ENCODE measurements at regions not wholly inside any gene's neighbourhood (a gene's known extent, or its start where the extent isn't known, plus 50 kb on each side); places are given as distances from the start of the nearest gene placed in this dataset.

DNA sequence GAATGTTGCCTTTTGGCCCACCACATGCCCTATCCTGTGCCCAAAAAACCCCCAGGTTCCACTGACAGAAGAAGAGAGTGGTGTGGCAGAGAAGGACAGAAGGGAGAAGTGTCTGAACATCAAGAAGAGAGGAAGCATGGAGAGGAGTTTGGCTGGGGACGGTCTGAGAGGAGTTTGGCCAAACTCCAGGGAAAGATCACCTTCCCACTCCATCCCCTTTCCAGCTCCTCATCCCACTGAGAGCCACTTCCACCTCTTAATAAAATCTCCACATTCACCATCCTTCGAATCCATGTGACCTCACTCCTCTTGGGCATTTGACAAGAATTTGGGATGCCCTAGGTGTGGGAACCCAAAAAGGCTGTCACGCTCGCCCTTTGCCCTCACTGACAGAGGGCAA is 311.6 kb upstream of the GRM7 start:
- no peaks in the 10 kb centered on the region for H3K27me3 Mint-ChIP-seq
- no peaks in the 10 kb centered on the region for H3K36me3 Mint-ChIP-seq (ENCODE audit: low read depth)
- ChIA-PET CTCF (no interaction called here), POLR2A (no interaction called here)
- no peaks in the 10 kb centered on the region for H3K4me1 Mint-ChIP-seq
- H3K9me3 Mint-ChIP-seq, result peaks cover 12% of the 10 kb centered on the region
- no peak overlapping the region for H3K4me3 Mint-ChIP-seq
- H3K27ac Mint-ChIP-seq, result no peak overlapping the region
- DNase-seq, result no peak

DNA sequence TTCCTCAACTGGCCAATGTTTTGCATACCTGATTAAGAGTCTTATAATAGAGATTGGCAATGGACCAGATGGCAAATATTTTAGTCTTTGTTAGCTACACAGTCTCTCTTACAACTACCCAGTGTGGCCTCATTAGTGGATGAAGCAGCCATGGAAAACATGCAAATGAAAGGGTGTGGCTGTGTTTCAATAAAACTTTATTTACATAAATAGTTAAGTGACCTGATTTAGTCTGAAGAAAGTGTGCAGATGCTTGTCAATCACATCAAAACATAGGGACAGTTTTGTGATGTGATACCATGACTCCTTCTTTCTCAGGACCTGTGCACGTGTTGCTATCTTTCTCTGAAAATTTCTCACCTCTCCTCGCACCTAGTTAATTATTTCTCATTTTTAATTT is 309.8 kb upstream of the GRM7 start:
- peaks cover 12% of the 10 kb centered on the region for H3K9me3 Mint-ChIP-seq
- ChIA-PET POLR2A (no interaction called here), CTCF (no interaction called here)
- H3K36me3 Mint-ChIP-seq (ENCODE audit: low read depth), result no peaks in the 10 kb centered on the region
- no peak overlapping the region for H3K27ac Mint-ChIP-seq
- no peak for DNase-seq
- H3K27me3 Mint-ChIP-seq, result no peaks in the 10 kb centered on the region
- H3K4me3 Mint-ChIP-seq, result no peak overlapping the region
- no peaks in the 10 kb centered on the region for H3K4me1 Mint-ChIP-seq

DNA sequence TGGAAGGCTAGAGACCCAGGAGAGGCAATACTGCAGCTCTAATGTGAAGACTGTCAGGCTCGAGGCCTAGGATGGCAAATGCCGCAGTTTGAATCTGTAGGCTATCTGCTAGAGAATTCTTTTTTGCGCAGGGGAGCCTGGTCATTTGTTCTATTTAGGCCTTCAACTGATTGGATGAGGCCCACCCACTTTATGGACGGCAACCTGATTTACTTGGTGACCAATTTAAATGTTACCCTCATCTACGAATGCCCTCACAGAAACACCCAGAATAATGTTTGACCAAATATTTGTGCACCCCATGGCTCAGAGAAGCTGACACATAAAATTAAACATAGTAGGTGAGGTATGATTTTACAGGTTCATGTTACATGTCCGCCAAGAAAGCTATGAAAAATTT is 300.7 kb upstream of the GRM7 start:
- H3K36me3 Mint-ChIP-seq (ENCODE audit: low read depth), result no peaks in the 10 kb centered on the region
- H3K4me3 Mint-ChIP-seq, result no peak overlapping the region
- DNase-seq, result no peak
- H3K4me1 Mint-ChIP-seq, result no peaks in the 10 kb centered on the region
- ChIA-PET POLR2A (no interaction called here), CTCF (no interaction called here)
- H3K27ac Mint-ChIP-seq, result no peak overlapping the region
- no peaks in the 10 kb centered on the region for H3K27me3 Mint-ChIP-seq
- H3K9me3 Mint-ChIP-seq, result peaks cover 7% of the 10 kb centered on the region

DNA sequence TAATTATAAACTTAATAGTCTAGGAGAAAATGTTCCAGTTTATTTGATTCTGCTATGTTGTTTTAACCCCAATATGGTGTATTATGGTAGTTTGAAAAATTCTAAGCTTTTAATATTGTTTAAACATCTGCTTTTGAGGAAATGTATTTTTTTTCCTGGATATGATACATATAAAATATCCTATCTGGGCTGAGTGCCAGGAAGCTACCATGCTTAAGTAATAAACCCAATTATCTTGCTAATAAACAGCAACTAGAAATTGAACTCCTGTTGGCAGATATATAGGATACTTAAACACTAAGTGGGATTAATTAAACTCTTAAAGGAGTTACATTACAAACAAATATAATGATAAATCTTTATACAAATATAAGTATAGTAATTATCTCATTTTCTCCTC is 293.7 kb upstream of the GRM7 start:
- no peaks in the 10 kb centered on the region for H3K4me1 Mint-ChIP-seq
- ChIA-PET POLR2A (no interaction called here), CTCF (interaction anchor here (0.7 kb wide), 1 partner anchor 442 kb away, joined by 3 read pairs; no protein-coding TSS in a partner anchor)
- no peaks in the 10 kb centered on the region for H3K27me3 Mint-ChIP-seq
- no peak overlapping the region for H3K27ac Mint-ChIP-seq
- no peak for DNase-seq
- H3K36me3 Mint-ChIP-seq (ENCODE audit: low read depth), result no peaks in the 10 kb centered on the region
- H3K4me3 Mint-ChIP-seq, result no peak overlapping the region
- H3K9me3 Mint-ChIP-seq, result peaks cover 17% of the 10 kb centered on the region

DNA sequence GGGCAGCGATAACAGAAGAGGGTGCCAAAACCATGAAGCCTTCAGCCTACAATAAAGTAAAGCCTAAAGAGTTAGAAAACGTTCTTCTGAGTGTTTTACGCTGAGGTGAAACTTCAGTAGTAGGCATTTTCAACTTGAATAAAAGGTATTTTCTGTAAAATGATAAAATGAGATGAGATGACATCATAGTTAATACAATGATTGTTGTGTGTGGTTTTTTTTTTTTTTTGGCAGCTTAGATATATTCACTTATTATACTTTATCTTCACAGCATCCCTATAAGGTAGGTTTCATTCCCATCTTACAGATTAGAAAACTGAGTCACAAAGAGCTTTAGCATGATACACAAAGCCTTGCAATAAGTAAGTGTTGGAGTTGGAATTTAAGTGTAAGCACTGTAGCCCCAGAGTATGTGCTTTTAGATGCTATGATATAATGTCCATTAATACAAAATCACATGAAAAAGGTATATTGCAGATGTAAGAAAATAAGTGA is 291.9 kb upstream of the GRM7 start:
- Mint-ChIP-seq H3K4me1 (no peaks in the 10 kb centered on the region), H3K9me3 (peaks cover 17% of the 10 kb centered on the region), H3K27me3 (no peaks in the 10 kb centered on the region), H3K36me3 (ENCODE audit: low read depth) (no peaks in the 10 kb centered on the region), H3K27ac (no peak overlapping the region), H3K4me3 (no peak overlapping the region)
- ChIA-PET POLR2A (no interaction called here), CTCF (no interaction called here)
- DNase-seq, result no peak

DNA sequence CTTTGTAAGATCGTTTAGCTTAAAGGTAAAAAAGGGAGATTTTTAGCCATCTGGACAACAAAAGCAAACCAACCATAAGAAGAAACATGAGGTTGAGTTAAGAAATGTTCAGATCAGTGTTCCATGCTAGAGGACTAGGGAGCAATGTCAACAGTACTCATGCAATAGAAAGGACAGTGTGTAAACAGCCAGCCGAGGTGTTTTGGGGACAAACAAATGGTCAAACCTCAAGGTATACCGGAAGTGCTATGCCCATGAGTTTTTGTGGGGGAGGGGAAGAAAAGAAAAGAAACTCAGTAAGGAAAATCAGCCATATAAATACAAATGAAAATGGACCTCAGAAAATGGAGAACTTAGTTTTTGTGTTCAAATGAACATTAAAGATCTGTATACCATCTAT is 289.5 kb upstream of the GRM7 start:
- no peak for DNase-seq
- POLR2A ChIA-PET, result no interaction called here
- no peaks in the 10 kb centered on the region for H3K36me3 Mint-ChIP-seq (ENCODE audit: low read depth)
- CTCF ChIA-PET, result no interaction called here
- peaks cover 12% of the 10 kb centered on the region for H3K9me3 Mint-ChIP-seq
- H3K4me3 Mint-ChIP-seq, result no peak overlapping the region
- no peak overlapping the region for H3K27ac Mint-ChIP-seq
- H3K4me1 Mint-ChIP-seq, result no peaks in the 10 kb centered on the region
- H3K27me3 Mint-ChIP-seq, result no peaks in the 10 kb centered on the region

DNA sequence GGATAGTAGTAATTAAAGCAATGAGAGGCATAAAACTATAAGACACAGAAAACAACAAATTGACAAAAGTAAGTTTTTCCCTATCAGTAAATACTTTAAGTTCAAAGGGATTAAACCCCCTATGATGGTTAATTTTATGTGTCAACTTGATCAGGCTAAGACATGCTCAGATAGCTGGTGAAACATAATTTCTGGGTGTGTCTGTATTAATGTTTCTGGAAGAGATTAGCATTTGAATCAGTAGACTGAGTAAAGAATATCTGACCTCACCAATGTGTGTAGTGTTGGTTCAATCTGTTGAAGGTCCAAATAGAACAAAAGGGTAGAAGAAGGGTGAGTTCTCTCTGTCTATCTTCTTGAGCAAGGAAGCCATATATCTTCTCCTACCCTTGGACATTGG is 283.3 kb upstream of the GRM7 start:
- Mint-ChIP-seq H3K4me3 (no peak overlapping the region), H3K9me3 (peaks cover 2% of the 10 kb centered on the region), H3K36me3 (ENCODE audit: low read depth) (no peaks in the 10 kb centered on the region), H3K4me1 (no peaks in the 10 kb centered on the region), H3K27me3 (no peaks in the 10 kb centered on the region), H3K27ac (no peak overlapping the region)
- no peak for DNase-seq
- ChIA-PET POLR2A (no interaction called here), CTCF (no interaction called here)

DNA sequence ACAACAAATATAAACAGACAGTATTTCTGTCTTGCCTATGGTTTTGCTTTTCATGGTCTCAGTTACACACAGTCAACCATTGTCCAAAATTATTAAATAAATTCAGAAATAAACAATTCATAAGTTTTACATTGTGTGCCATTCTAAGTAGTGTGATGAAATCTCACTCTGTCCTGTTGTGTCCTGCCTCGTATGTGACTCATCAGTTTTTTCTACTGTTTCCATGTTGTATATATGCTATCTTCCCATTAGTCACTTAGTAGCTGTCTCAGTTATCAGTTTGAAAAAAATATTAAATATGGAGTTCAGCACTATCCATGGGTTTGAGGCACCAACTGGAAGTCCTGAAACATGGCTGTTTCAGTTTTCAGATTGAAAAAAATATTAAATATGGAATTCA is 282.4 kb upstream of the GRM7 start:
- no peaks in the 10 kb centered on the region for H3K27me3 Mint-ChIP-seq
- CTCF ChIA-PET, result no interaction called here
- POLR2A ChIA-PET, result no interaction called here
- no peak overlapping the region for H3K27ac Mint-ChIP-seq
- H3K4me3 Mint-ChIP-seq, result no peak overlapping the region
- no peak for DNase-seq
- peaks cover 2% of the 10 kb centered on the region for H3K9me3 Mint-ChIP-seq
- H3K4me1 Mint-ChIP-seq, result no peaks in the 10 kb centered on the region
- H3K36me3 Mint-ChIP-seq (ENCODE audit: low read depth), result no peaks in the 10 kb centered on the region

DNA sequence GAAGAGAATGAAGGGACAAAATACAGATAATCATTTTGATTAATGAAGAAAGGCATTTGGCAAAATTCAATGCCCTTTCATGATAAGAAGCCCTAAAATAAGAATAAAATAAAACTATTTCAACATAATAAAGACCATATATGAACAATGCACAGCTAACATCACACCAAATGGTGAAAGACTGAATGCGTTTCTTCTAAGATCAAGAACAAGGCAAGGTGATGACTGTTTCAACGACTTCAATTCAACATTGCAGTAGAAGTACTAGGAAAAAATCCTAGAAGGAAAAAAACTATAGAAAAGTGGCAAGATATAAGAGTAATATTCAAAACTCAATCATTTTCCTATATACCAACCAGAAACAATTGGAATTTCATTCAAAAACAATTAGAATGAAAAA is 280.1 kb upstream of the GRM7 start:
- H3K27me3 Mint-ChIP-seq, result no peaks in the 10 kb centered on the region
- H3K9me3 Mint-ChIP-seq, result peaks cover 2% of the 10 kb centered on the region
- no peaks in the 10 kb centered on the region for H3K36me3 Mint-ChIP-seq (ENCODE audit: low read depth)
- ChIA-PET POLR2A (no interaction called here), CTCF (no interaction called here)
- no peak overlapping the region for H3K27ac Mint-ChIP-seq
- no peaks in the 10 kb centered on the region for H3K4me1 Mint-ChIP-seq
- DNase-seq, result no peak
- no peak overlapping the region for H3K4me3 Mint-ChIP-seq

DNA sequence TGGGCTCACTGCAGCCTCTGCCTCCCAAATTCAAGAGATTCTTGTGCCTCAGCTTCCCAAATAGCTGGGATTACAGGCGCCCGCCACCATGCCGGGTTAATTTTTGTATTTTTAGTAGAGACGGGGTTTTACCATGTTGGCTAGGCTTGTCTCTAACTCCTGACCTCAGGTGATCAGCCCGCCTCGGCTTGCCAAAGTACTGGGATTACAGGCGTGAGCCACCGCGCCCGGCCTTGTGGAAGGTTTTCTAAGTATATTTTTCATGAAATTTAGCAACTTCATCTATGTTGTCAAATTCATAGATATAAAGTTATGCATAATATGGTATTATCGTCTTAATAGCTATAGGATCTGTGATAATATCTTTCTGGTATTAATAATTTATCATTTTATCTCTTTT is 275.6 kb upstream of the GRM7 start:
- H3K4me3 Mint-ChIP-seq, result no peak overlapping the region
- POLR2A ChIA-PET, result no interaction called here
- peaks cover 4% of the 10 kb centered on the region for H3K9me3 Mint-ChIP-seq
- no peaks in the 10 kb centered on the region for H3K4me1 Mint-ChIP-seq
- no peak for DNase-seq
- CTCF ChIA-PET, result no interaction called here
- no peaks in the 10 kb centered on the region for H3K27me3 Mint-ChIP-seq
- H3K36me3 Mint-ChIP-seq (ENCODE audit: low read depth), result no peaks in the 10 kb centered on the region
- H3K27ac Mint-ChIP-seq, result no peak overlapping the region

DNA sequence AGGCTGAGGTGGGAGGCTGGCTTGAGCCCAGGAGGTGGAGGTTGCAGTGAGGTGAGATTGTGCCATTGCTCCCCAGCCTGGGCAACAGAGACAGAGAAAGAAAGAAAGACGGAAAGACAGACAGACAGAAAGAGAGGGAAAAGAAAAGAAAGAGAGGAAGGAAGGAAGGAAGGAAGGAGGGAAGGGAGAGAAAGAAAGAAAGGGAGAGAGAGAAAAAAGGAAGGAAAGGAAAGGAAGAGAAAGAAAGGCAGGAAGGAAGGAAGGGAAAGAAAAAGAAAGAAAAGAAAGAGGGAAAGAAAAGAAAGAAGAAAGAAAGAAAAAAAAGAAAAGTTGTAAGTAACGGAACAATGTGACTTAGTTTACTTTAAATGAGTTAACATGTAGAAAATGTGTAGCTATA is 260.7 kb upstream of the GRM7 start:
- Mint-ChIP-seq H3K9me3 (peaks cover 9% of the 10 kb centered on the region), H3K27me3 (no peaks in the 10 kb centered on the region), H3K4me1 (no peaks in the 10 kb centered on the region), H3K27ac (no peak overlapping the region), H3K4me3 (no peak overlapping the region), H3K36me3 (ENCODE audit: low read depth) (no peaks in the 10 kb centered on the region)
- DNase-seq, result no peak
- ChIA-PET CTCF (interaction anchor here (0.5 kb wide), 1 partner anchor 383 kb away, joined by 3 read pairs; no protein-coding TSS in a partner anchor), POLR2A (no interaction called here)

DNA sequence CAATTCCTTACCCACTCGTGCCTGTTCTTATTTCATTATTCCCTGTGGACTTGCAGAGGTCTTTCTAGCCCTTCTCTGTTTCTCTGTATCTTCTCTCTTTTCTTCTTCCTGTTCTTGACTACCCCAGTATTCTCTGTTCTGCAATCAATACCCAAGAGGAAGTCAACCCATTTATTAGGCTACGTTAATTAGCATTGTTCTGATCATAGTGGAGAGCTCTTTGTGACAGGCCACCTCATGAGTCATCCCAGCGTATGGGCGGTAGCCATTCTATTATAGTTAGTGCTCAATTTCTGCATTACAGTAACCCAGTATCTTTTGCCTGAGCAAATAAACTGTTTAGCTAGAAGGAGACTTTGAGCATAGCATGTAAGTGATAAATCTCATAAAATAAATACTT is 259.5 kb upstream of the GRM7 start:
- no peaks in the 10 kb centered on the region for H3K4me1 Mint-ChIP-seq
- no peak overlapping the region for H3K4me3 Mint-ChIP-seq
- no peaks in the 10 kb centered on the region for H3K36me3 Mint-ChIP-seq (ENCODE audit: low read depth)
- no peaks in the 10 kb centered on the region for H3K27me3 Mint-ChIP-seq
- ChIA-PET POLR2A (no interaction called here), CTCF (no interaction called here)
- DNase-seq, result no peak
- no peak overlapping the region for H3K27ac Mint-ChIP-seq
- H3K9me3 Mint-ChIP-seq, result peaks cover 9% of the 10 kb centered on the region

DNA sequence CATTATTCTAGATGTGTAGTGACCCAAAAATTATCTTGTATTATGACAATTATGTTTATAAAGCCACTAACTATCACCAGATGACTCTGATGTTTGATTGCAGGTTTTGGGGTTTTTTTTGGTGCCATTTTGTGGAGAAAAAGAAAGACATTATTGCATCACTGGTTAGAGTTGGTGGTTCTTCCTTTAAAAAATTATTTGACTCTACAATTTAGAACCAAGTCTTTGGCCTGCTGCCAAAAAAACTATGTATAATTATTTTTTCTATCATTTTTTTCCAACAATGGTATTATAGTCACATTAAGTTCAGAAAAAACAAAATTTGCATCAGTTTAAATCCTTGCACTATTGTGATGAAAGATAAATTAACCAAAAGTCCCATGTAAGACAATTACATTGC is 258.6 kb upstream of the GRM7 start:
- no peaks in the 10 kb centered on the region for H3K4me1 Mint-ChIP-seq
- H3K4me3 Mint-ChIP-seq, result no peak overlapping the region
- CTCF ChIA-PET, result no interaction called here
- DNase-seq, result no peak
- peaks cover 7% of the 10 kb centered on the region for H3K9me3 Mint-ChIP-seq
- no peak overlapping the region for H3K27ac Mint-ChIP-seq
- POLR2A ChIA-PET, result no interaction called here
- no peaks in the 10 kb centered on the region for H3K27me3 Mint-ChIP-seq
- no peaks in the 10 kb centered on the region for H3K36me3 Mint-ChIP-seq (ENCODE audit: low read depth)

DNA sequence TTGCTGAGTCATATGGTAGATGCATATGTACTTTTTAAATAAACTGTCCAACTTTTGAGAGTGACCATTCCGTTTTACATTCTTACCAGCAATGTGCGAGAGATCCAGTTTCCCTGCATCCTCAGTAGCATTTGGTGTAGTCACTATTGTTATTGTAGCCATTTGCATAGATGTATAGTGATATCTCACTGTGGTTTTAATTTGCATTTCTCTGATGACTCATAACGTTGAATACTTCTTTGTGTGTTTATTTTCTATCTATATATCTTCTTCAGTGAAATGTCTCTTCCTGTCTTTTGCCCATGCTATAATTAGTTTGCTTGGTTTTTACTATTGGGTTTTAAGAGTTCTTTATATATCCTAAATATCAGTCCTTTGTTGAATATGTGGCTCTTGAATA is 255.7 kb upstream of the GRM7 start:
- no peaks in the 10 kb centered on the region for H3K27me3 Mint-ChIP-seq
- ChIA-PET CTCF (no interaction called here), POLR2A (no interaction called here)
- H3K9me3 Mint-ChIP-seq, result peaks cover 14% of the 10 kb centered on the region
- H3K4me1 Mint-ChIP-seq, result no peaks in the 10 kb centered on the region
- H3K27ac Mint-ChIP-seq, result no peak overlapping the region
- no peaks in the 10 kb centered on the region for H3K36me3 Mint-ChIP-seq (ENCODE audit: low read depth)
- no peak for DNase-seq
- no peak overlapping the region for H3K4me3 Mint-ChIP-seq

DNA sequence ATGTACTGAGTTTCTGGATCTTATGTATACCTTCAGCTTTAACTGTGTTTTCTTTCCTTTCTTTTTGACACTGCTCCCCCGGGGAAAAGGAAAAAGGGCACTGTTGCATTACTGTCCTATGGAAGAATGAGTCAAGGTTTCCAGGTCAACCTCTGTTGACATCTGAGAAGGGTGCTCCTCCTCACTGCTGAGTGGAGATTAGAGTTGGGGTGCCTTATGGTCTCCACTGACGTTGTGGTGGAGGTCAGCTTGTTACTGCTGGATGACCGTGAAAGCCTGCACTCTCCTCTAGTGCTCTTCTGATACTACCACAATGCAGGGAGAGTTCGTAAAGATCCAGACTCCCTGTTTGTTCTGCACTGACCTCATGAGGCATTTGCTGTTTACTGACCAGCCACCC is 252.1 kb upstream of the GRM7 start:
- POLR2A ChIA-PET, result no interaction called here
- peaks cover 17% of the 10 kb centered on the region for H3K9me3 Mint-ChIP-seq
- no peak overlapping the region for H3K27ac Mint-ChIP-seq

More for the DNA sequence above, 252.1 kb upstream of the GRM7 start:
- no peaks in the 10 kb centered on the region for H3K4me1 Mint-ChIP-seq
- no peak for DNase-seq
- H3K27me3 Mint-ChIP-seq, result no peaks in the 10 kb centered on the region
- H3K4me3 Mint-ChIP-seq, result no peak overlapping the region
- CTCF ChIA-PET, result no interaction called here
- H3K36me3 Mint-ChIP-seq (ENCODE audit: low read depth), result no peaks in the 10 kb centered on the region
